Sigmoid colon (tissue), 4 donors: ENCODE measurements at regions not wholly inside any gene's neighbourhood (a gene's known extent, or its start where the extent isn't known, plus 50 kb on each side); places are given as distances from the start of the nearest gene placed in this dataset.

Source experiments
- POLR2AphosphoS5 ChIP-seq, 4 donors: sonication (generic); formaldehyde crosslinking; IDR thresholded peaks; one replicate each; pipeline ENCODE4 v1.6.1; 2017; ENCODE audit warnings: antibody characterized with exemption in 4 of 4
- TF ChIP-seq, protein P1 (sequence below), 4 experiments: fragments of 450-650 bp in 3 of 4; fragments of 200-600 bp in 1 of 4; IDR thresholded peaks; one replicate each; pipeline ENCODE4 v1.5.1; 2016 to 2019; ENCODE audit warnings: antibody characterized with exemption in 4 of 4, mild to moderate bottlenecking in 3 of 4, moderate library complexity in 2 of 4

DNA sequence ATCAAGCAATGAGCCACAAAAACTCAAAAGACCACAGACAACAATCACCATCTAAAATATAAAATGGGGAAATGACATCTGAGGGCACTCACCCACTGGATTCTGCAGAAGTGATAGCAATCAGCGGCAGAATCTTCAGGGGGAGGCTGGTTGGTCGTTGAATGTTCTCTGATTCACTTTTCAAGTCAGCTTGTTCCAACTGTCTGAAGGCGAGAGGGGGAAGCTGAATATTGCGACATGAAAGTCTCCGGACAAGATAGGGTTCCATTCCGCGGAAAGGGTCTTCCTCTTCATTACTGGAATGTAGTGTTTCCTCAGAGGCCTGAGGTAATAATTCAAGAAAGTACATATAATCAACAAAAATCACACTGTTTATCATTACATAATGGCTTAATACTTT lies 94.9 kb upstream of the PDE4D start:
- TF ChIP-seq POLR2AphosphoS5 (IDR thresholded peaks at IDR 0.05) = no peak
- TF ChIP-seq, protein P1, sequence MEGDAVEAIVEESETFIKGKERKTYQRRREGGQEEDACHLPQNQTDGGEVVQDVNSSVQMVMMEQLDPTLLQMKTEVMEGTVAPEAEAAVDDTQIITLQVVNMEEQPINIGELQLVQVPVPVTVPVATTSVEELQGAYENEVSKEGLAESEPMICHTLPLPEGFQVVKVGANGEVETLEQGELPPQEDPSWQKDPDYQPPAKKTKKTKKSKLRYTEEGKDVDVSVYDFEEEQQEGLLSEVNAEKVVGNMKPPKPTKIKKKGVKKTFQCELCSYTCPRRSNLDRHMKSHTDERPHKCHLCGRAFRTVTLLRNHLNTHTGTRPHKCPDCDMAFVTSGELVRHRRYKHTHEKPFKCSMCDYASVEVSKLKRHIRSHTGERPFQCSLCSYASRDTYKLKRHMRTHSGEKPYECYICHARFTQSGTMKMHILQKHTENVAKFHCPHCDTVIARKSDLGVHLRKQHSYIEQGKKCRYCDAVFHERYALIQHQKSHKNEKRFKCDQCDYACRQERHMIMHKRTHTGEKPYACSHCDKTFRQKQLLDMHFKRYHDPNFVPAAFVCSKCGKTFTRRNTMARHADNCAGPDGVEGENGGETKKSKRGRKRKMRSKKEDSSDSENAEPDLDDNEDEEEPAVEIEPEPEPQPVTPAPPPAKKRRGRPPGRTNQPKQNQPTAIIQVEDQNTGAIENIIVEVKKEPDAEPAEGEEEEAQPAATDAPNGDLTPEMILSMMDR (IDR thresholded peaks at IDR 0.05) = no peak
